ENCODE measurements at regions not wholly inside any gene's neighbourhood (a gene's known extent, or its start where the extent isn't known, plus 50 kb on each side); places are given as distances from the start of the nearest gene placed in this dataset.

GRCh38 chr11:129321076-129321475 lies 54.6 kb upstream of the BARX2 start:
- CTCF ChIA-PET = no interaction called here
- POLR2A ChIA-PET (ENCODE audit: unreplicated experiment) = no interaction called here
- dilution Hi-C loops (cut with HindIII; ENCODE audit: low sequenced_read_pairs, unreplicated experiment) (no loop called here), intact Hi-C loops (cut with micrococcal nuclease) (no loop called here), in situ Hi-C loops (cut with MboI; ENCODE audit: low sequenced_read_pairs) (no loop called here)
- no peak for TF ChIP-seq MXI1 (IDR thresholded peaks at IDR 0.05; ENCODE audit: borderline replicate concordance, low read depth, low read length)
- TF ChIP-seq, protein P1, sequence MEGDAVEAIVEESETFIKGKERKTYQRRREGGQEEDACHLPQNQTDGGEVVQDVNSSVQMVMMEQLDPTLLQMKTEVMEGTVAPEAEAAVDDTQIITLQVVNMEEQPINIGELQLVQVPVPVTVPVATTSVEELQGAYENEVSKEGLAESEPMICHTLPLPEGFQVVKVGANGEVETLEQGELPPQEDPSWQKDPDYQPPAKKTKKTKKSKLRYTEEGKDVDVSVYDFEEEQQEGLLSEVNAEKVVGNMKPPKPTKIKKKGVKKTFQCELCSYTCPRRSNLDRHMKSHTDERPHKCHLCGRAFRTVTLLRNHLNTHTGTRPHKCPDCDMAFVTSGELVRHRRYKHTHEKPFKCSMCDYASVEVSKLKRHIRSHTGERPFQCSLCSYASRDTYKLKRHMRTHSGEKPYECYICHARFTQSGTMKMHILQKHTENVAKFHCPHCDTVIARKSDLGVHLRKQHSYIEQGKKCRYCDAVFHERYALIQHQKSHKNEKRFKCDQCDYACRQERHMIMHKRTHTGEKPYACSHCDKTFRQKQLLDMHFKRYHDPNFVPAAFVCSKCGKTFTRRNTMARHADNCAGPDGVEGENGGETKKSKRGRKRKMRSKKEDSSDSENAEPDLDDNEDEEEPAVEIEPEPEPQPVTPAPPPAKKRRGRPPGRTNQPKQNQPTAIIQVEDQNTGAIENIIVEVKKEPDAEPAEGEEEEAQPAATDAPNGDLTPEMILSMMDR (conservative IDR thresholded peaks at IDR 0.05; ENCODE audit: low read depth, low read length) = no peak
- TF ChIP-seq MAFK (IDR thresholded peaks at IDR 0.05; ENCODE audit: low read depth, low read length) = no peak
- TF ChIP-seq RFX5 (IDR thresholded peaks at IDR 0.05; ENCODE audit: low read depth, low read length) = no peak
- no peak for TF ChIP-seq RAD21 (IDR thresholded peaks at IDR 0.05; ENCODE audit: low read length)
- no peak for TF ChIP-seq SMC3 (IDR thresholded peaks at IDR 0.05; ENCODE audit: low read depth, low read length)
- TF ChIP-seq ELK1 (IDR thresholded peaks at IDR 0.05; ENCODE audit: borderline replicate concordance, low read depth, low read length) = no peak
- TF ChIP-seq MAZ (IDR thresholded peaks at IDR 0.05; ENCODE audit: borderline replicate concordance, low read depth, low read length) = no peak
- no peak for TF ChIP-seq BHLHE40 (IDR thresholded peaks at IDR 0.05; ENCODE audit: low read depth, low read length)
- no peak for TF ChIP-seq FOS (IDR thresholded peaks at IDR 0.05; ENCODE audit: low read depth, low read length)
- DNase-seq = no peak
- H3K18ac ChIP-seq (ENCODE audit: low read depth, low read length) = no peak overlapping the region
- no peak overlapping the region for H3K27ac ChIP-seq (ENCODE audit: insufficient read depth, low read length)
- H3K9me3 ChIP-seq (ENCODE audit: control insufficient read depth, insufficient read depth, low read length) = no peaks in the 10 kb centered on the region
- no peak overlapping the region for H2BK120ac ChIP-seq (ENCODE audit: low read depth, low read length)
- 100% methylated on average over 1 of the region's 2 CpGs; no CpG with 5 or more reads in 1 of the 2 experiments for WGBS, 2 experiments (ENCODE audit: extremely low coverage in 2 of 2, insufficient read length in 1 of 2)
- no peaks in the 10 kb centered on the region for H4K20me1 ChIP-seq (ENCODE audit: insufficient read depth, low read length)
- no peak overlapping the region for H3K4me3 ChIP-seq (ENCODE audit: insufficient read depth, low read depth, low read length)
- no peaks in the 10 kb centered on the region for H3K9me1 ChIP-seq (ENCODE audit: insufficient read depth, low read length)
- no peak for ATAC-seq (ENCODE audit: low read depth)
- H2BK15ac ChIP-seq (ENCODE audit: low read depth, low read length) = no peak overlapping the region
- H2AK9ac ChIP-seq (replicated peaks; ENCODE audit: low read depth, low read length, poor library complexity) = no peak overlapping the region
- no peak overlapping the region for H4K5ac ChIP-seq (ENCODE audit: low read depth, low read length)
- no peak overlapping the region for H3K4ac ChIP-seq (ENCODE audit: low read depth, low read length)
- H3K27me3 ChIP-seq (ENCODE audit: control insufficient read depth, insufficient read depth, low read length) = peaks cover 7% of the 10 kb centered on the region
- H2AFZ ChIP-seq (replicated peaks; ENCODE audit: low read length, poor library complexity) = no peak overlapping the region
- H3K9ac ChIP-seq (ENCODE audit: low read depth, low read length) = no peak overlapping the region
- no peak overlapping the region for H4K91ac ChIP-seq (ENCODE audit: insufficient read depth, low read depth, low read length)
- no TSS peak for BruUV-seq (replicated peaks)
- 0 out of 2 replicates have a peak, but pooled peaks cover 2% of the 10 kb centered on the region for H3K4me1 ChIP-seq (ENCODE audit: control insufficient read depth, insufficient read depth, low read length)
- no peaks in the 10 kb centered on the region for H3K79me1 ChIP-seq (ENCODE audit: low read depth in 1 of 2, low read length in 2 of 2)
- no peak overlapping the region for H3K14ac ChIP-seq (replicated peaks; ENCODE audit: low read depth, low read length)
- H3K56ac ChIP-seq (ENCODE audit: extremely low read depth, insufficient read depth, low read length) = no peak overlapping the region
- H3K23ac ChIP-seq (ENCODE audit: low read depth, low read length) = no peak overlapping the region
- H4K8ac ChIP-seq (ENCODE audit: low read depth in 2 of 2, low read length in 2 of 2) = no peak overlapping the region
- H3K36me3 ChIP-seq (ENCODE audit: control insufficient read depth, insufficient read depth, low read length) = no peaks in the 10 kb centered on the region
- no peak overlapping the region for H2AK5ac ChIP-seq (ENCODE audit: low read depth, low read length)
- H3K4me2 ChIP-seq (ENCODE audit: low read depth, low read length) = no peak overlapping the region
- H2BK20ac ChIP-seq (ENCODE audit: low read depth, low read length) = no peak overlapping the region
- H2BK5ac ChIP-seq (ENCODE audit: low read depth, low read length, poor library complexity, severe bottlenecking) = no peak overlapping the region
